ENCODE measurements at regions not wholly inside any gene's neighbourhood (a gene's known extent, or its start where the extent isn't known, plus 50 kb on each side); places are given as distances from the start of the nearest gene placed in this dataset.

DNA sequence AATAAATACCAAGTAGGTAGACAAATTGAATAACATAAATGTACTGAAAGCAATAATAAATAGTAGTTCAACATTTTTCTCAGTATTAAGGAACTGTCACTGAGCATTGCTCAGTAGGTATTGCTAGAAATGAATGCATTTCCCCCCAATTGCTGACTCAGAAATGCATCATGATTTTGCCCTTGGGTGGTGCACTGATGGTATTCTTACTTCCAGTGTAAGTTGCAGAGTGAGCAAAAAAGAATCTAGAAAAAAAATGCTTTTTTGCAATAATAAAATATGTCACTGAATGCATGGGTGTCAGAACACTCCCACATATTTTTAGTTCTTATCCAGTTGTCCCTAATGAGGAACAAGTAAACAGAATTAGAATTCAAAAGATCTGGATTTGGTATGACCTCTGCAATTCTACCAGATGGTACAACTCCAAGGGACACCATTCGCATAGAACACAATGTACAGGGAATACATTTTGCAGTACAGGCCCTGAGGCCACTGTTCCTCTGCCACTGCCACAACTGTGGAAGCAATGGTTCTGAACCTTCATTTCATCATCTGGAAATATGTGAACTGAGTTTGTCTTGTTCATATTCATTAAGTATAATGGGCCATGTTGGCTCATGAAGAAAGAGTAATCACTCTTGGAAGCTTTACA, 78.0 kb downstream of the ATP6V1G3 start:
- DNase-seq (ENCODE audit: low spot score): no peak
- TF ChIP-seq, protein P1, sequence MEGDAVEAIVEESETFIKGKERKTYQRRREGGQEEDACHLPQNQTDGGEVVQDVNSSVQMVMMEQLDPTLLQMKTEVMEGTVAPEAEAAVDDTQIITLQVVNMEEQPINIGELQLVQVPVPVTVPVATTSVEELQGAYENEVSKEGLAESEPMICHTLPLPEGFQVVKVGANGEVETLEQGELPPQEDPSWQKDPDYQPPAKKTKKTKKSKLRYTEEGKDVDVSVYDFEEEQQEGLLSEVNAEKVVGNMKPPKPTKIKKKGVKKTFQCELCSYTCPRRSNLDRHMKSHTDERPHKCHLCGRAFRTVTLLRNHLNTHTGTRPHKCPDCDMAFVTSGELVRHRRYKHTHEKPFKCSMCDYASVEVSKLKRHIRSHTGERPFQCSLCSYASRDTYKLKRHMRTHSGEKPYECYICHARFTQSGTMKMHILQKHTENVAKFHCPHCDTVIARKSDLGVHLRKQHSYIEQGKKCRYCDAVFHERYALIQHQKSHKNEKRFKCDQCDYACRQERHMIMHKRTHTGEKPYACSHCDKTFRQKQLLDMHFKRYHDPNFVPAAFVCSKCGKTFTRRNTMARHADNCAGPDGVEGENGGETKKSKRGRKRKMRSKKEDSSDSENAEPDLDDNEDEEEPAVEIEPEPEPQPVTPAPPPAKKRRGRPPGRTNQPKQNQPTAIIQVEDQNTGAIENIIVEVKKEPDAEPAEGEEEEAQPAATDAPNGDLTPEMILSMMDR (IDR thresholded peaks at IDR 0.05): no peak
- Histone ChIP-seq H3K4me3 (no peak overlapping the region), H3K27ac (no peak overlapping the region)

DNA sequence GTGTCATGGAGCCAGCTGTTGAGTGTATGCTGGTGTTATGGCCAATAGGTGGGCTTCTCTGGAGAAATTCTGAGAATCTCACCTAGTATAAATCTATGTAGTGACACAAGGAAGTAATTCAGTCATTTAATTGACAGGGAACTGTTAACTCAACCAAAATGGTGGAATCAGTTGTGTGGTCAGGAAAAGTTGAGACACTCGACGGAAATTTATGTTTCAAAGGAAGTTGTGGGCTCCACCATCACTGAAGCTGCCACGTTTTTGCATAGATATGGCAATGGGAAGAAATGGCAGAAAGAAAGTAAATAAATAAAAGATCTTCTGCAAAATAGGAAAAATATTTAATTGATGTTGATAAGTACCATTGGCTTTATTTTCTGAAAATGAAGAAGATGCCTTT, 84.5 kb downstream of the ATP6V1G3 start:
- DNase-seq (ENCODE audit: low spot score): no peak
- Histone ChIP-seq H3K27ac (no peak overlapping the region), H3K4me3 (no peak overlapping the region)
- TF ChIP-seq, protein P1 (IDR thresholded peaks at IDR 0.05): no peak

DNA sequence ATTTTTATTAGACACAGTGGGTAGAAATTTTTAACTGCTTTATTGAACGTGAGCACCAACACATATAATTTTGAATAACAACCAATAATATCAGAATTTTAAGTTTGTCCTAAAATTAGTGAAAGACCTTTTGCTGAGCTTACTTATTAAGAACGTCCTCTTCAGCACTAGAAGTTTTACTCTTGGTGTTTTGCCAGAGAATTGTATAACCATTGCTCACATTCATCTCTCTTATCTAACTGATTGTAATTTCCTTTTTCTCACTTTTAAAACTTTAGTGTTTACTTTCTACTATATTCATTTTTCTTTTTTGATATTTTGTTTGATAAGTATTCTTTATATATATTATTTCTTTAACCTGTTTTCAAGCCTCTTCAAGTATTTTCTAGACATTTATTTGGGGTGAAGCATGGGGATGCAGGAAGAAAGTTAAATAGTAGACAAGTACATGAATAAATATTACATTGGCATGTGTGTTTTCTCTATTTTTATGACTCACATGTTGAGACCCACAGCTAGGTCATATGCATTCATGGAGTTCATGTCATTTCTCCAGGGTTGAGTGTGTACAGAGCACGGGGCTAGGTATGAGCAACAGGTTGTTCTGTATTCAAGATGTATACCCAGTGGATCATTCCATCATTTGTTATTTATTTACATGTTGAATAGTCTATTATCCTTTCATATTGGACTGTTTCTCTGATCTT, 90.6 kb downstream of the ATP6V1G3 start:
- Histone ChIP-seq H3K27ac (no peak overlapping the region), H3K4me3 (no peak overlapping the region)
- no peak for DNase-seq (ENCODE audit: low spot score)
- TF ChIP-seq, protein P1 (IDR thresholded peaks at IDR 0.05): no peak

DNA sequence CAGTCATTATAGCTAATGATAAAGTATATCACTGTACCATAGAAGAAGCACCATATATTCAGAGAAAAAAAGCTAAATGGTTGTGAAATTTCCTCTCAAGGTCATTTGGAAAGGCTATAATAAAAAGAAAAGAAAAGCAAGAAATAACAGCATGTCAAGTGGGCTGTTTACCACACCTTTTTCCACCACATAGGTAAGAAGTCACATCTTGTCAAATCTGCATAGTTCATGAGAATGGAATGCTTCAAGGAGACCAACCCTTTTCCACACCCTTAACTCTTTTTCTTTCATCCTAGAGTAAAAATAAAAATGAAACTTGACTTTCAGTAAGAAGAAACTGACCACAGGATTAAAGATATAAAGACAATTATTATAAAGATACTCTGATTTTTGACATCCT, 91.2 kb downstream of the ATP6V1G3 start:
- Histone ChIP-seq H3K27ac (no peak overlapping the region), H3K4me3 (no peak overlapping the region)
- no peak for DNase-seq (ENCODE audit: low spot score)
- TF ChIP-seq, protein P1 (IDR thresholded peaks at IDR 0.05): no peak

DNA sequence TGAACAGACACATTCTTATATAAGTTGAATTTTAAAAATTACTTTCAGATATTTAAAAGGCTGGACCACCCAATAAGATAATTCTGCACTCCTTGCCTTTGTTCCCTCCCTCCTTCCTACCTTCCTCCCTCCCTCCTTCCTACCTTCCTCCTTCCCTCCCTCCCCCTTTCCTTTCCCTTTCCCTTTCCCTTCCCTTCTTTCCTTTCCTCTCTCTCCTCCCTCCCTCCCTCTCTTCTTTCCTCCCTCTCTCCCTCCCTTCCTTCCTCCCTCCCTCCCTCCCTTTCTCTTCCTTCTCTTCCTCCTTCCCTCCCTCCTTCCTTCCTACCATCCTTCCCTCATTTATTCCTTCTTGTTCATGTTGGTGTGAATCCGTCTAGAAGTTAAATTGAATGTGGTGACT, 93.0 kb downstream of the ATP6V1G3 start:
- DNase-seq (ENCODE audit: low spot score): no peak
- TF ChIP-seq, protein P1 (IDR thresholded peaks at IDR 0.05): no peak
- H3K4me3 ChIP-seq: no peak overlapping the region
- no peak overlapping the region for H3K27ac ChIP-seq

DNA sequence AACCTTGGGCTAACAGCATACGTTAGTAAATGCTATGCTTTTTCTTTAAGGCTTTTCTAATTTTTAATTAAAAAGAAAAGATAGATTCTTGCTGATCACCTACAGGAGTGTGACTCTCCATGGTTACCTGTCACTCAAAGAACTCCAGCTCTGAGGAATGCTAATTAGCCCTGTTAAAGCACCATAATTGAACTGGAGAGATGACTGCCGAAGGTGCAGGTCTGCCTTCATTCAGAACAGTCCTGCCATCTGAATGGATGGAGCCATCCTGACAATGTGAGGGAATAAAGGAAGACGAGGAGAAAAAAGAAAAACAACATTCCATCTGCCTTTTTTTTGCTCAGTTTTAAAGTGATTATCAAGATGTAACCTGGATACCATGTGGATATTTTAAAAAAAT, 94.6 kb downstream of the ATP6V1G3 start:
- H3K4me3 ChIP-seq: no peak overlapping the region
- no peak overlapping the region for H3K27ac ChIP-seq
- TF ChIP-seq, protein P1 (IDR thresholded peaks at IDR 0.05): no peak
- DNase-seq (ENCODE audit: low spot score): no peak

DNA sequence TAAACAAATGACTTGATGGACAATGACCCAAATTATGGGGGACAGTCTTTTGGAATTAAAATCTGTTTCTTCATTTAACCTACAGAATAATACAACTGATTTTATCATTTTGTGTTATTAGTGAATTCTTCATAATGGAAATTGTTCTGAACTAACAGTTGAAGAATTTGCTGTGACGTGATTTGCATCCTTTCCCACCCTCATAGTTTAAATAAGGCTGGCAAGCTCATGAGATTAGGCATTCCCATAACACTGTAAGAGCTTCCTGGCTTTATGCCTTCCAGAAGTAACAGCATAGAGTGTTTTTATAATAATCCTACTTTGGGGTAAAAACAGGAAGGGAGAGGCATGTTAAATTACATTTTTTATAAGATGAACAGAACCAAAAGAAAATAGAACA, 95.7 kb downstream of the ATP6V1G3 start:
- TF ChIP-seq, protein P1 (IDR thresholded peaks at IDR 0.05): no peak
- Histone ChIP-seq H3K27ac (no peak overlapping the region), H3K4me3 (no peak overlapping the region)
- no peak for DNase-seq (ENCODE audit: low spot score)

All from coronary artery (tissue), 2 donors.